ENCODE measurements at regions not wholly inside any gene's neighbourhood (a gene's known extent, or its start where the extent isn't known, plus 50 kb on each side); places are given as distances from the start of the nearest gene placed in this dataset.

GRCh38 chr2:11976073-11976472 lies 229.6 kb downstream of the LPIN1 start:
- Histone ChIP-seq H3K27me3 (no peaks in the 10 kb centered on the region), H3K4me3 (no peak overlapping the region), H3K27ac (no peak overlapping the region), H3K9me3 (no peaks in the 10 kb centered on the region), H3K36me3 (no peaks in the 10 kb centered on the region), H3K4me1 (no peaks in the 10 kb centered on the region)
- DNase-seq (no peak), ATAC-seq (no peak)
- TF ChIP-seq CTCF (IDR thresholded peaks at IDR 0.05) (no peak), POLR2A (IDR thresholded peaks at IDR 0.05) (no peak)
- intact Hi-C loops (cut with DNase I): no loop called here

- TF ChIP-seq CTCF (IDR thresholded peaks at IDR 0.05) (no peak), POLR2A (IDR thresholded peaks at IDR 0.05) (no peak)
- Histone ChIP-seq H3K4me3 (no peak overlapping the region), H3K27me3 (no peaks in the 10 kb centered on the region), H3K36me3 (no peaks in the 10 kb centered on the region), H3K27ac (no peak overlapping the region), H3K9me3 (no peaks in the 10 kb centered on the region), H3K4me1 (no peaks in the 10 kb centered on the region)
- DNase-seq (no peak), ATAC-seq (no peak)
- intact Hi-C loops (cut with DNase I): no loop called here
- 72% methylated on average over 5 of the region's 8 CpGs for WGBS (ENCODE audit: insufficient coverage, low coverage, low lambda C conversion rate, missing lambda C conversion rate)
Measured at GRCh38 chr2:11977766-11978524, 231.5 kb downstream of the LPIN1 start.

- DNase-seq: no peak
- ATAC-seq: no peak
- no peaks in the 10 kb centered on the region for H3K27me3 ChIP-seq
- no peak overlapping the region for H3K4me3 ChIP-seq
- H3K36me3 ChIP-seq: no peaks in the 10 kb centered on the region
- WGBS (ENCODE audit: insufficient coverage, low coverage, low lambda C conversion rate, missing lambda C conversion rate): 87% methylated on average over 9 of the region's 9 CpGs
- TF ChIP-seq POLR2A (IDR thresholded peaks at IDR 0.05): no peak
- no peak for TF ChIP-seq CTCF (IDR thresholded peaks at IDR 0.05)
- no peaks in the 10 kb centered on the region for H3K4me1 ChIP-seq
- no peaks in the 10 kb centered on the region for H3K9me3 ChIP-seq
- intact Hi-C loops (cut with DNase I): no loop called here
- H3K27ac ChIP-seq: no peak overlapping the region
Measured at GRCh38 chr2:11980809-11981208, 234.4 kb downstream of the LPIN1 start.

- Histone ChIP-seq H3K27ac (no peak overlapping the region), H3K4me3 (no peak overlapping the region), H3K4me1 (no peaks in the 10 kb centered on the region), H3K9me3 (no peaks in the 10 kb centered on the region), H3K36me3 (no peaks in the 10 kb centered on the region), H3K27me3 (no peaks in the 10 kb centered on the region)
- DNase-seq: no peak
- TF ChIP-seq CTCF (IDR thresholded peaks at IDR 0.05) (no peak), POLR2A (IDR thresholded peaks at IDR 0.05) (no peak)
- WGBS (ENCODE audit: insufficient coverage, low coverage, low lambda C conversion rate, missing lambda C conversion rate): 77% methylated on average over 3 of the region's 4 CpGs
- ATAC-seq: no peak
- intact Hi-C loops (cut with DNase I): no loop called here
Measured at GRCh38 chr2:11983401-11983800, 237.0 kb downstream of the LPIN1 start.

GRCh38 chr2:11983870-11984269 lies 237.4 kb downstream of the LPIN1 start:
- H3K4me1 ChIP-seq: no peaks in the 10 kb centered on the region
- WGBS (ENCODE audit: insufficient coverage, low coverage, low lambda C conversion rate, missing lambda C conversion rate): 72% methylated on average over 9 of the region's 9 CpGs
- H3K9me3 ChIP-seq: no peaks in the 10 kb centered on the region
- DNase-seq (no peak), ATAC-seq (no peak)
- H3K4me3 ChIP-seq: no peak overlapping the region
- TF ChIP-seq CTCF (IDR thresholded peaks at IDR 0.05) (no peak), POLR2A (IDR thresholded peaks at IDR 0.05) (no peak)
- H3K27me3 ChIP-seq: no peaks in the 10 kb centered on the region
- H3K36me3 ChIP-seq: no peaks in the 10 kb centered on the region
- intact Hi-C loops (cut with DNase I): no loop called here
- H3K27ac ChIP-seq: no peak overlapping the region

Measured in right lobe of liver (tissue), 6 donors.